Smooth muscle cell (in vitro differentiated cells): ENCODE measurements at regions not wholly inside any gene's neighbourhood (a gene's known extent, or its start where the extent isn't known, plus 50 kb on each side); places are given as distances from the start of the nearest gene placed in this dataset.

Experiments used
- DNase-seq: peaks from one replicate; lab custom pipeline; 2025; ENCODE audit not compliant: unreplicated experiment; lab: John Stamatoyannopoulos, UW
- H2AFZ ChIP-seq: fragments of 200-600 bp; sonication (generic); 2 replicates; pipeline ENCODE4 v1.6.0; 2016; ENCODE audit warnings: antibody characterized with exemption, low read depth, mild to moderate bottlenecking
- H3F3A ChIP-seq: fragments of 200-600 bp; sonication (generic); 2 replicates; pipeline ENCODE4 v1.6.0; 2017; ENCODE audit warnings: antibody characterized with exemption, low read depth
- H3K27ac ChIP-seq: fragments of 200-600 bp; sonication (generic); 2 replicates; pipeline ENCODE4 v1.5.1; 2016; ENCODE audit warnings: low read depth, mild to moderate bottlenecking
- H3K27me3 ChIP-seq: fragments of 200-600 bp; sonication (generic); 2 replicates; pipeline ENCODE4 v1.6.1; 2016; ENCODE audit warnings: low read depth, mild to moderate bottlenecking
- H3K36me3 ChIP-seq: fragments of 200-600 bp; sonication (generic); 2 replicates; pipeline ENCODE4 v1.5.1; 2016; ENCODE audit warnings: low read depth
- H3K4me1 ChIP-seq: fragments of 200-600 bp; sonication (generic); 2 replicates; pipeline ENCODE4 v1.5.1; 2016; ENCODE audit warnings: low read depth
- H3K4me2 ChIP-seq: fragments of 200-600 bp; sonication (generic); 2 replicates; pipeline ENCODE4 v1.6.0; 2016; ENCODE audit warnings: mild to moderate bottlenecking
- H3K4me3 ChIP-seq: fragments of 200-600 bp; sonication (generic); 2 replicates; pipeline ENCODE4 v1.5.1; 2016; ENCODE audit warnings: mild to moderate bottlenecking
- H3K79me2 ChIP-seq: fragments of 200-600 bp; sonication (generic); 2 replicates; pipeline ENCODE4 v1.6.0; 2016; ENCODE audit warnings: low read depth, mild to moderate bottlenecking
- H3K9ac ChIP-seq: fragments of 200-600 bp; sonication (generic); 2 replicates; pipeline ENCODE4 v1.6.0; 2016; ENCODE audit warnings: low read depth
- H3K9me3 ChIP-seq: fragments of 200-600 bp; sonication (generic); replicated peaks from 2 replicates; pipeline ENCODE4 v1.5.1; 2016; ENCODE audit warnings: low read depth
- H4K20me1 ChIP-seq: fragments of 200-600 bp; sonication (generic); 2 replicates; pipeline ENCODE4 v1.6.0; 2016; ENCODE audit warnings: low read depth
- WGBS: methylation state at CpG from one replicate; pipeline ENCODE4 v1.1.7; 2016; ENCODE audit warnings: low lambda C conversion rate; 5-methylcytosine and 5-hydroxymethylcytosine counted together
- TF ChIP-seq, protein P1 (sequence below): fragments of 200-600 bp; sonication (generic); IDR thresholded peaks from 2 replicates; pipeline ENCODE4 v1.5.1; 2017; ENCODE audit warnings: borderline replicate concordance, mild to moderate bottlenecking, antibody characterized with exemption; ENCODE audit not compliant: insufficient read depth, poor library complexity, severe bottlenecking

- Histone ChIP-seq H3F3A (no peaks in the 10 kb centered on the region), H3K27ac (no peak overlapping the region), H2AFZ (no peak overlapping the region), H3K4me3 (no peak overlapping the region), H3K27me3 (peaks cover 21% of the 10 kb centered on the region), H4K20me1 (no peaks in the 10 kb centered on the region), H3K9me3 (no peaks in the 10 kb centered on the region), H3K9ac (no peak overlapping the region), H3K79me2 (no peaks in the 10 kb centered on the region), H3K4me1 (no peaks in the 10 kb centered on the region), H3K4me2 (no peak overlapping the region), H3K36me3 (no peaks in the 10 kb centered on the region)
- TF ChIP-seq, protein P1, sequence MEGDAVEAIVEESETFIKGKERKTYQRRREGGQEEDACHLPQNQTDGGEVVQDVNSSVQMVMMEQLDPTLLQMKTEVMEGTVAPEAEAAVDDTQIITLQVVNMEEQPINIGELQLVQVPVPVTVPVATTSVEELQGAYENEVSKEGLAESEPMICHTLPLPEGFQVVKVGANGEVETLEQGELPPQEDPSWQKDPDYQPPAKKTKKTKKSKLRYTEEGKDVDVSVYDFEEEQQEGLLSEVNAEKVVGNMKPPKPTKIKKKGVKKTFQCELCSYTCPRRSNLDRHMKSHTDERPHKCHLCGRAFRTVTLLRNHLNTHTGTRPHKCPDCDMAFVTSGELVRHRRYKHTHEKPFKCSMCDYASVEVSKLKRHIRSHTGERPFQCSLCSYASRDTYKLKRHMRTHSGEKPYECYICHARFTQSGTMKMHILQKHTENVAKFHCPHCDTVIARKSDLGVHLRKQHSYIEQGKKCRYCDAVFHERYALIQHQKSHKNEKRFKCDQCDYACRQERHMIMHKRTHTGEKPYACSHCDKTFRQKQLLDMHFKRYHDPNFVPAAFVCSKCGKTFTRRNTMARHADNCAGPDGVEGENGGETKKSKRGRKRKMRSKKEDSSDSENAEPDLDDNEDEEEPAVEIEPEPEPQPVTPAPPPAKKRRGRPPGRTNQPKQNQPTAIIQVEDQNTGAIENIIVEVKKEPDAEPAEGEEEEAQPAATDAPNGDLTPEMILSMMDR: no peak
- DNase-seq: no peak
- WGBS: 50% methylated on average over 21 of the region's 34 CpGs
Observed at GRCh38 chr21:36542312-36543101, 62.6 kb upstream of the CLDN14 start.

- DNase-seq: no peak
- WGBS: 60% methylated on average over 4 of the region's 4 CpGs
Observed at GRCh38 chr21:36543924-36544323, 64.0 kb upstream of the CLDN14 start.

DNA sequence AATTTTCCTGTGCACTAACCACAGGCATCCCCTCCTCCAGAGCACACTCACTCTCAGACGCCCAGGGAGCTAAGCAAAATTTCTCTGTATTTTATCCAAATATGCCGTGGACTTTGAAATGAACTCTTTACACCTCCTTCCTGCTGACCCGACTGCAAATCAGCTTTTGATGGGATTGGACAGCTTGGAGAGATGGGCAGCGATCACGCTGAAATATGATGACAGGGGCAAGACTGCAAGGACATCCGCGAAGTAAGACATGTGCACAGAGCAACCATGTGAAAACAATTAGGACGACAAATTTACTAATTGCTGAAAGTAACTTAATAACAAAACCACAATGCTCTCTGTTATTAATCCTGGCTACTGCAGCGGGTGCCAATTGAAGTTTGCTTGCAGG is 64.6 kb upstream of the CLDN14 start:
- Histone ChIP-seq H3K36me3 (no peaks in the 10 kb centered on the region), H2AFZ (no peak overlapping the region), H3K27me3 (peaks cover 21% of the 10 kb centered on the region), H3K4me3 (no peak overlapping the region), H4K20me1 (no peaks in the 10 kb centered on the region), H3K9ac (no peak overlapping the region), H3F3A (no peaks in the 10 kb centered on the region), H3K4me1 (no peaks in the 10 kb centered on the region), H3K9me3 (no peaks in the 10 kb centered on the region), H3K27ac (no peak overlapping the region), H3K79me2 (no peaks in the 10 kb centered on the region), H3K4me2 (no peak overlapping the region)
- TF ChIP-seq, protein P1: no peak
- whole genome bisulfite sequencing: 77% methylated on average over 9 of the region's 9 CpGs
- no peak for DNase-seq

More at GRCh38 chr21:36543924-36544323, 64.0 kb upstream of the CLDN14 start:
- Histone ChIP-seq H3F3A (no peaks in the 10 kb centered on the region), H3K4me1 (no peaks in the 10 kb centered on the region), H3K4me3 (no peak overlapping the region), H3K79me2 (no peaks in the 10 kb centered on the region), H3K4me2 (no peak overlapping the region), H2AFZ (no peak overlapping the region), H3K27me3 (peaks cover 21% of the 10 kb centered on the region), H4K20me1 (no peaks in the 10 kb centered on the region), H3K27ac (no peak overlapping the region), H3K9ac (no peak overlapping the region), H3K36me3 (no peaks in the 10 kb centered on the region), H3K9me3 (no peaks in the 10 kb centered on the region)
- TF ChIP-seq, protein P1: no peak
